Activated CD8-positive, alpha-beta memory T cell treated with anti-CD3 and anti-CD28 coated beads, Interleukin-2, amount 10 ng/mL, durations not matched to agents 7 days and 5 days (primary cell): ENCODE measurements at regions not wholly inside any gene's neighbourhood (a gene's known extent, or its start where the extent isn't known, plus 50 kb on each side); places are given as distances from the start of the nearest gene placed in this dataset.
"Not testable (repeated sequence)": the region's sequence is repeated elsewhere in the genome, so short reads cannot be mapped to it uniquely, and the experiment has no call there.

Experiments used
- ATAC-seq: fragments of 150-1000 bp; cut with Tn5 transposase; one replicate; pipeline ENCODE4 v1.10.0; 2021; ENCODE audit warnings: moderate library complexity
- CTCF ChIA-PET: fragments of 350-600 bp; sonication (Branson Sonifier 250); formaldehyde crosslinking; loops from one replicate; lab custom pipeline; 2021; ENCODE audit warnings: antibody characterized with exemption; lab: Charles Lee
- DNase-seq: peaks from one replicate; pipeline ENCODE4 v3.0.0-alpha.2; 2020
- H3K27ac Mint-ChIP-seq: one replicate; pipeline ENCODE4 v1.8.0; 2021; ENCODE audit warnings: mild to moderate bottlenecking, mixed read lengths
- H3K27me3 Mint-ChIP-seq: one replicate; pipeline ENCODE4 v1.8.0; 2021; ENCODE audit warnings: mixed read lengths
- H3K36me3 Mint-ChIP-seq: one replicate; pipeline ENCODE4 v1.8.0; 2021; ENCODE audit warnings: mild to moderate bottlenecking, mixed read lengths
- H3K4me1 Mint-ChIP-seq: one replicate; pipeline ENCODE4 v1.8.0; 2021; ENCODE audit warnings: mixed read lengths
- H3K4me3 Mint-ChIP-seq: one replicate; pipeline ENCODE4 v1.8.0; 2021; ENCODE audit warnings: mild to moderate bottlenecking, moderate library complexity, mixed read lengths
- H3K9me3 Mint-ChIP-seq: one replicate; pipeline ENCODE4 v1.8.0; 2022; ENCODE audit warnings: low read depth, mixed read lengths

- Mint-ChIP-seq H3K27me3 (peaks cover 15% of the 10 kb centered on the region), H3K4me1 (peaks cover 11% of the 10 kb centered on the region), H3K27ac (no peak overlapping the region), H3K4me3 (peak overlapping the region; percentile 66), H3K9me3 (no peaks in the 10 kb centered on the region), H3K36me3 (no peaks in the 10 kb centered on the region)
- CTCF ChIA-PET: interaction anchor here (1.1 to 2.1 kb wide), 6 partner anchors 8 to 39 kb away, joined by 3 to 6 read pairs (median 4); no protein-coding TSS in a partner anchor
- DNase-seq (no peak), ATAC-seq (peak; percentile 74)
These were observed 67.9 kb upstream of the WNT7B start for GRCh38 chr22:46044621-46045458.

GRCh38 chr22:46045459-46046298, 68.7 kb upstream of the WNT7B start:
- peak overlapping the region; percentile 36 for H3K4me3 Mint-ChIP-seq
- CTCF ChIA-PET: interaction anchor here (1.5 to 2.1 kb wide), 2 partner anchors 9 to 39 kb away, joined by 4 to 6 read pairs; no protein-coding TSS in a partner anchor

DNA sequence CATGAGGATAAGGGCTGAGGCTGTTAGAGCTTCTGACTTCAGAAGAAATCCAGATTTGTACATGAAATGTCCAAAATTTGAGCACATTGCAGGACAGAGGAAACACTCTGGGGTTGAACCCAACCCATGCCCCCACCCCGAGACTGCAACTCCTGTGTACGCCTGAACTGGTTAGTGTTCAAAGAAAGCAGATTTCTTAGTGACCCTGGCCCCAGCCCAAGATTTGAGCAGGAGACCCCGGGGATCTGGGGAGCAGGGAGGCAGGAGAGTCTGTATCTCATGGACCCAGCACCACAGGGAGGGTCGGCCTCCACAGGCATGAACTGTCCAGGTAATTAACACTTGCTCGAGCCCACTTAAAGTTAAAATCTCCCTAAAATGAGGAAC, 69.3 kb upstream of the WNT7B start:
- Mint-ChIP-seq H3K9me3 (no peaks in the 10 kb centered on the region), H3K36me3 (no peaks in the 10 kb centered on the region), H3K4me3 (no peak overlapping the region), H3K27me3 (peaks cover 15% of the 10 kb centered on the region), H3K4me1 (peaks cover 15% of the 10 kb centered on the region), H3K27ac (no peak overlapping the region)
- DNase-seq (no peak), ATAC-seq (no peak)
- CTCF ChIA-PET: no interaction called here

More at GRCh38 chr22:46045459-46046298, 68.7 kb upstream of the WNT7B start:
- H3K27me3 Mint-ChIP-seq: peaks cover 15% of the 10 kb centered on the region
- H3K4me1 Mint-ChIP-seq: peaks cover 11% of the 10 kb centered on the region
- DNase-seq (no peak), ATAC-seq (no peak)
- H3K36me3 Mint-ChIP-seq: no peaks in the 10 kb centered on the region
- H3K9me3 Mint-ChIP-seq: no peaks in the 10 kb centered on the region
- no peak overlapping the region for H3K27ac Mint-ChIP-seq

GRCh38 chr22:46047226-46047625, 70.3 kb upstream of the WNT7B start:
- H3K27ac Mint-ChIP-seq: no peak overlapping the region
- no peak overlapping the region for H3K4me3 Mint-ChIP-seq
- H3K36me3 Mint-ChIP-seq: no peaks in the 10 kb centered on the region
- H3K9me3 Mint-ChIP-seq: no peaks in the 10 kb centered on the region
- CTCF ChIA-PET: no interaction called here
- H3K27me3 Mint-ChIP-seq: peaks cover 15% of the 10 kb centered on the region
- DNase-seq (no peak), ATAC-seq (no peak)
- H3K4me1 Mint-ChIP-seq: peaks cover 15% of the 10 kb centered on the region

DNA sequence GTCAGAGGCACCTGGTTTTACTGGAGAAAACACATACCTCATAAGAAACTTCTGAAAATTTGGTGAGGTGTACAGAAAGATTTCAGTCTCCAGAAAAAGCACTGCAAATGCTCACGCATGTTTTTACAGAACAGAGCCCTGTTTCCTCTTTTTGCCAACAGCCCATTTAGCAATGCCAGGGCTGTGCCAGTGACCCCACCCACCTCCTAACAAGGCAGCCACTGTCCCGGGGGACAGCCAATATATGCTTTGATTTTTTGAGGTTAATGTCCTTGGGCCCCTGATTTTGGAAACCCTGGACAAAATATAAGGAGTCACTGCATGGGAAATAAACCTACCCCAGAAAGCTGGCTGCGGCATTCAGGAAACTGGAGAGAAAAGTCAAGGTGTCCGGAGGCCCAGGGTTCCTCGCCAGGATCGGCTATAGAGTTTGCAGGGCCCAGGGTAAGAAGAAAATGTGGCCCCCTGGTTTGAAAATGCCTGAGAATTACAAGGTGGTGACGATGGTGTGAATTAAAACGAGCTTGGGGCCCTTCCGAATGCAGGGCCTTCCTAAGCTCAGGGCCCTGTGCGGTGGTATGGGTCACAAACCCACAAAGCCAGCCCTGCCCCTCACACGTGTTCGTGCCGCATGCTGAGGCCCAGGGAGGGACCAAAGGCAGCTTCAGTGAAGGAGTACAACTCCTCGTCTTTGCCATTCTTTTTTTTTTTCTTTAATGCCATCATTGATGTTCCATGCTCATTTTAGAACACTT, 71.1 kb upstream of the WNT7B start:
- Mint-ChIP-seq H3K4me3 (no peak overlapping the region), H3K9me3 (no peaks in the 10 kb centered on the region), H3K36me3 (no peaks in the 10 kb centered on the region), H3K4me1 (peaks cover 18% of the 10 kb centered on the region), H3K27ac (no peak overlapping the region), H3K27me3 (peaks cover 15% of the 10 kb centered on the region)
- DNase-seq: no peak
- no peak for ATAC-seq
- CTCF ChIA-PET: interaction anchor here (1.0 kb wide), 1 partner anchor 23 kb away, joined by 4 read pairs; no protein-coding TSS in a partner anchor

DNA sequence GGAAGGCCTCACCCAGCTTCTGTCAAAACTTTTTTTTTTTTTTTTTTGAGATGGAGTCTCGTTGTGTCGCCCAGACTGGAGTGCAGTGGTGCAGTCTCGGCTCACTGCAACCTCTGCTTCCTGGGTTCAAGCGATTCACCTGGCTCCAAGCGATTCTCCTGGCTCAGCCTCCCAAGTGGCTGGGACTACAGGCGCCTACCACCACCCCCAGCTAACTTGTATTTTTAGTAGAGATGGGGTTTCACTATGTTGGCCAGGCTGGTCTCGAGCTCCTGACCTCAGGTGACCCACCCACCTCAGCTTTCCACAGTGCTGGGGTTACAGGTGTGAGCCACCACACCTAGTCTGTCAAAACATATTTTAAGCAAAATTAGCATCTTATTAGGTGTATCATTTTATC, 71.7 kb upstream of the WNT7B start:
- not testable (repeated sequence) for ATAC-seq

GRCh38 chr22:46049726-46050450, 72.9 kb upstream of the WNT7B start:
- no peak overlapping the region for H3K4me3 Mint-ChIP-seq
- H3K27ac Mint-ChIP-seq: no peak overlapping the region
- no peaks in the 10 kb centered on the region for H3K9me3 Mint-ChIP-seq
- DNase-seq: no peak
- H3K36me3 Mint-ChIP-seq: peaks cover 1% of the 10 kb centered on the region
- peaks cover 11% of the 10 kb centered on the region for H3K27me3 Mint-ChIP-seq
- no peak for ATAC-seq
- peaks cover 13% of the 10 kb centered on the region for H3K4me1 Mint-ChIP-seq
- CTCF ChIA-PET: interaction anchor here (1.5 to 1.6 kb wide), 2 partner anchors 44 to 68 kb away, joined by 4 to 5 read pairs; no protein-coding TSS in a partner anchor

More for the DNA sequence above, 71.7 kb upstream of the WNT7B start:
- DNase-seq, H3K36me3 Mint-ChIP-seq, H3K27ac Mint-ChIP-seq, H3K4me3 Mint-ChIP-seq, H3K9me3 Mint-ChIP-seq: not testable (repeated sequence)
- Mint-ChIP-seq H3K4me1 (peaks cover 17% of the 10 kb centered on the region), H3K27me3 (peaks cover 15% of the 10 kb centered on the region)
- CTCF ChIA-PET: interaction anchor here (1.0 to 1.6 kb wide), 2 partner anchors 22 to 43 kb away, joined by 4 read pairs; no protein-coding TSS in a partner anchor

- CTCF ChIA-PET: interaction anchor here (1.4 to 1.6 kb wide), 3 partner anchors 37 to 67 kb away, joined by 3 to 5 read pairs (median 4); no protein-coding TSS in a partner anchor
- no peak for ATAC-seq
- peaks cover 8% of the 10 kb centered on the region for H3K27me3 Mint-ChIP-seq
- H3K36me3 Mint-ChIP-seq: peaks cover 1% of the 10 kb centered on the region
- DNase-seq: no peak
- no peaks in the 10 kb centered on the region for H3K9me3 Mint-ChIP-seq
- H3K27ac Mint-ChIP-seq: no peak overlapping the region
- no peak overlapping the region for H3K4me3 Mint-ChIP-seq
- H3K4me1 Mint-ChIP-seq: peaks cover 19% of the 10 kb centered on the region
These were observed 73.5 kb upstream of the WNT7B start for GRCh38 chr22:46050451-46050845.

DNA sequence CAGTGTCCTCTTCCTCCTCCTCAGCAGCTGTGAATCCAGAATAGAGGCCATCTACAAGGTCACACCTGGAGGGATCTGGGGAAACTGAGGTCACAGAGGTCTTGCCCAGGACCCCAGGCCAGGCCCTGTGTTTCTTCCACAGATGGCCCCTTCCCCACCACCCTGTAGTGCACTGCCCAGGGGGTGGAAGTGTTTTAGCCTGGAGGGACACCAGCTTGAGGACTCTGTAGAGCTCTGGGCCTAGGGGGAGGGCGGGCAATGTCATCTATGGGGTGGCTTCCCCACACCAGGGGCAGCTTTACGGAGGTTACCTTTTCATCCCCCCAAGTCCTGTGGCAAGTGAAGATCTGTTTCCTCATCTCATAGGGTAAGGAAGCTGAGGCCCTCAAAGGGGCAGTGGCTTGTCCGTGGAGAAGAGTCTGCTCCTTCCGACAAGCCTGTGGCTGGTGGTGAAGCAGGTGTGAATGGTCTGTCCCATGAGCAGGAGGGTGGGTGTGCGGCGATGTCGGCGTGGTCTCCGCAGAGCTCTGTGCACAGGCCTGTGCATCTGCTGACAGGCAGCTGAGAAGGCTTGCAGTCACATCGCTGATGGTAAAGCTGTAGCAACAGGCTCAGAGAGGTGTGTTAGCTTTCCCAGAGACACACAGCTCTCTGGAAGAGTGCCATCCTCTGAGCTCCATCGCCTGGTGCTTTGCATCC, 74.1 kb upstream of the WNT7B start:
- Mint-ChIP-seq H3K9me3 (no peaks in the 10 kb centered on the region), H3K4me3 (no peak overlapping the region)
- CTCF ChIA-PET: interaction anchor here (1.4 to 1.7 kb wide), 3 partner anchors 14 to 66 kb away, joined by 3 to 5 read pairs (median 5); no protein-coding TSS in a partner anchor

DNA sequence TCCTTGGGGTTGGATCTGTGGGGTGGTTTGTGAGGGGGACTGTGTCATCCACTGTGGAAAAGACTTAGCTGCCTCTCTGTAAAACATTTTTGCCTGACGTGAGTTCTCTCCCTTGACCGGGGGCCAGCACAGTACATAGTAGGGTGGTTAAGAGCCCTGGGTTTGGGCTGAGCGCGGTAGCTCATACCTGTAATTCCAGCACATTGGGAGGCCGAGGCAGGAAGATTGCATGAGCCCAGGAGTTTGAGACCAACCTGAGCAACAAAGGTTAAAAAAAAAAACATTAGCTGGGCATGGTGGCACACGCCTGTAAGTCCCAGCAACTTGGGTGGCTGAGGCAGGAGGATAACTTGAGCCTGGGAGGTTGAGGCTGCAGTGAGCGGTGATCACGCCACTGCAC, 74.7 kb upstream of the WNT7B start:
- Mint-ChIP-seq H3K9me3 (no peaks in the 10 kb centered on the region), H3K36me3 (peaks cover 1% of the 10 kb centered on the region), H3K27ac (no peak overlapping the region), H3K4me1 (peaks cover 26% of the 10 kb centered on the region), H3K4me3 (no peak overlapping the region), H3K27me3 (no peaks in the 10 kb centered on the region)
- ATAC-seq: no peak
- CTCF ChIA-PET: interaction anchor here (1.4 to 1.7 kb wide), 3 partner anchors 15 to 66 kb away, joined by 3 to 5 read pairs (median 5); no protein-coding TSS in a partner anchor
- DNase-seq: no peak

More for the DNA sequence above, 74.1 kb upstream of the WNT7B start:
- peaks cover 22% of the 10 kb centered on the region for H3K4me1 Mint-ChIP-seq
- ATAC-seq (no peak), DNase-seq (no peak)
- peaks cover 1% of the 10 kb centered on the region for H3K36me3 Mint-ChIP-seq
- H3K27ac Mint-ChIP-seq: no peak overlapping the region
- H3K27me3 Mint-ChIP-seq: peaks cover 4% of the 10 kb centered on the region

DNA sequence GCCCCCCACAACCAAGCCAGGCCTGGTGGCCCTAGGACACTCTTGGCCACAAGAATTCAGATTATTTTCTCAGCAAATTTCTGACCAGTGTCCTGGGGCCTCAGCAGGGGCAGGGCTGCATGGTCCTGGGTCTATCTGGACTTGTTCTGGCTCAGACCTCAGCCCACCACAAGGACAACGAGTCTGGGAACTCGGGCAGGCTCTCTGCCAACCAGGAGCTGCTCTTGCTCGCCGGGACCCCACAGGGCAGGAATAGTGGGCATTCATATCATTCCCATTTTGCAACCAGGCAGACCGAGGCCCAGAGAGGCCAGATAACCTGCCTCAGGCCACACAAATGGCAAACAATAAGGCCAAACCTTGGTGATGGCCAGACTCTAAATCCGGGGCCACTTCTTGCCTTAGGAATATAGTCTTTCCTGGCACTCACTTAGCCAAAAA, 75.4 kb upstream of the WNT7B start:
- DNase-seq (no peak), ATAC-seq (no peak)
- peaks cover 29% of the 10 kb centered on the region for H3K4me1 Mint-ChIP-seq
- CTCF ChIA-PET: interaction anchor here (1.1 to 1.7 kb wide), 2 partner anchors 16 to 46 kb away, joined by 3 to 5 read pairs; no protein-coding TSS in a partner anchor
- H3K9me3 Mint-ChIP-seq: no peaks in the 10 kb centered on the region
- H3K4me3 Mint-ChIP-seq: peak overlapping the region; percentile 83
- no peaks in the 10 kb centered on the region for H3K27me3 Mint-ChIP-seq
- H3K36me3 Mint-ChIP-seq: peaks cover 1% of the 10 kb centered on the region
- peak overlapping the region; percentile 70 for H3K27ac Mint-ChIP-seq
